ENCODE measurements at regions not wholly inside any gene's neighbourhood (a gene's known extent, or its start where the extent isn't known, plus 50 kb on each side); places are given as distances from the start of the nearest gene placed in this dataset.

- no peak for DNase-seq (ENCODE audit: low spot score)
Measured at GRCh38 chr18:77985526-77986281, 736.1 kb downstream of the GALR1 start.

- DNase-seq (ENCODE audit: low spot score): no peak
Measured at GRCh38 chr18:77990131-77990530, 740.5 kb downstream of the GALR1 start.

DNA sequence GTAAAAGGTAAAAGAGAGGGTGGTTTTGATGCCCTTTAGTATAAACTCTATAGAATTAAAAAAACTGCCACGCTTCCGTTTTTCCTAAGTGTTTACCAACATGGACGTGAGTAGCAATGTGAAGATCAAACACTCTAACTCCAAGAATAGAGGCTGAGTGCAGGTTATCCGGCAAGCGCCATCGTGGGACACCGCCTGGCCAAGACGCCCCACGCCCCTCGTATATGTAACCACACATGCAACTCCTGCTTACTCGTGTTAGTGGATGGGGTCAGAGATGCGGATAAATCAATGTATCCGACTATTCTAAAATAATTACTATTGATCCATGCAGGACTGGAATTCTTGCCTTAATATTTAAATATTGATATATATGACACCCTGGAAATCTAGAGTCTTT, 741.3 kb downstream of the GALR1 start:
- no peak for DNase-seq (ENCODE audit: low spot score)

DNA sequence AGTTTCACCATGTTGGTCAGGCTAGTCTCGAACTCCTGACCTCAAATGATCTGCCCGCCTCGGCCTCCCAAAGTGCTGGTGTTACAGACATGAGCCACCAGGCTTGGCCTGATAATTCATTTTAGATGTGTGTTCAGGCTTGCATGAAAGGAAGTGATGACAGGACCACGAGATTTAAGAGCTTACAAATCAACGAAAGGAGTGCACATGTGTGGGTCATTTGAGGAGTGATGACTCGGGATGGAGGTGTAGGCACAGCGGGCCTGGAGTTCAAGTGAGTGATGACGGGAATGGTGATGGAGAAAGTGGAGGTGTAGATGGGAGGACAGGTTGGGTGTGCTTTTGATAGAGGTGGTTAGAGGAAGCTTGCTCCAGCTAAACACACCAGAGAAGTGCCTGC, 742.4 kb downstream of the GALR1 start:
- DNase-seq (ENCODE audit: low spot score): no peak

- no peak for DNase-seq (ENCODE audit: low spot score)
Measured at GRCh38 chr18:77993188-77993981, 743.7 kb downstream of the GALR1 start.

GRCh38 chr18:77995593-77995992, 745.9 kb downstream of the GALR1 start:
- DNase-seq (ENCODE audit: low spot score): no peak

DNA sequence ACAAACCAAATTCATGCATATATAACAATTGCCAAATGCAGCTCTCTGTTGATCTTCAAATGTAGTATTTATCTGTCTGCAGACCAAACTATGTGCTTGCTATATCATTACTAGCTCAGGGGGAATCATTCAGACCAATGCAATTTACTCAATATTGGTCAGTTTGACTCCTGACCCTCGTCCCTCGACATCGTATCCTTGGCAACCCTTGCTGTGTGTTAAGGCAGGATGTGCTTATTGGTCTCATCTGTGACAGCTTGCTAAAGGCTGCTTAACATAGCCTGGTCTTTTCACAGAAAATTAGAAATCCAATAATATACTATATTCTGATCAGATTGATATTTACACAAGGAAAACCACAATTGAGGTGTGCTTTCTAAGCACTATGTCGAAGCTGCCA, 747.1 kb downstream of the GALR1 start:
- no peak for DNase-seq (ENCODE audit: low spot score)

- DNase-seq (ENCODE audit: low spot score): no peak
Measured at GRCh38 chr18:78001811-78002210, 752.2 kb downstream of the GALR1 start.

DNA sequence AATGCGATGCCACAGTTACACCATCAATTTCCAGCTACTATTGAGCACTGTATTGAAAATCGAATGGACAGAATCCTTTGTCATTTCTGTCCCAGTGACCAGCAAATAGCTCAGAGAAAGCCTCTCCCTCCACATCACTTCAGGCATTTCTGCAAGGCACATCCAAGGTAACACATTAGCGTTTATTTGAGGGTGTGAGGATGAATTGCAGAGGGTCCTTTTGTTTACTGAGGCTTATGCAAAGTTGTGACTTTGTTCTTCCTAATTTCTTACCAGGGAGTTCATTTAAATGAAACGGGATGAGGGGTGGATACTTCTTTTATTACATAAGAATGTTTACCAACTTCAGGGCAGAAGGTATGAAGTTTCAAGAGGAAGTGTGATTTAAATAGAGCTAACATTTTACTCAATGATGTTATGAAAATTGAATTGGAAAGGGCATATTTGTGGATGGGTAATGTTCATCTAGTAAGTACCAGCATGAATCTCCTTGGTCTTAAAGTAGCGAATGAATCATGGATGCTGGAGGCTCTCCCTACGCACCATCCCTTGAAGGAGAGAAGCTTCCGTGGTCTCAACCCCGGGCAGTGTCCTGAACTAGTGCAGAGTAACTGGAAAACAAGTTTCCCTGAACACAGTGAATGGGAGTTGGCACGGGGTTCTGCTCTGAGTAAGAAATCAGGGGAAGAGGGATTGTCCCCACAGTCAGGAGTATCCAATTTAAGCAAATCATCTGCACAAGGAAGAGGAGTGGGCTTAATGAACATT, 756.5 kb downstream of the GALR1 start:
- DNase-seq (ENCODE audit: low spot score): no peak

- DNase-seq (ENCODE audit: low spot score): no peak
Measured at GRCh38 chr18:78006774-78007260, 757.2 kb downstream of the GALR1 start.

DNA sequence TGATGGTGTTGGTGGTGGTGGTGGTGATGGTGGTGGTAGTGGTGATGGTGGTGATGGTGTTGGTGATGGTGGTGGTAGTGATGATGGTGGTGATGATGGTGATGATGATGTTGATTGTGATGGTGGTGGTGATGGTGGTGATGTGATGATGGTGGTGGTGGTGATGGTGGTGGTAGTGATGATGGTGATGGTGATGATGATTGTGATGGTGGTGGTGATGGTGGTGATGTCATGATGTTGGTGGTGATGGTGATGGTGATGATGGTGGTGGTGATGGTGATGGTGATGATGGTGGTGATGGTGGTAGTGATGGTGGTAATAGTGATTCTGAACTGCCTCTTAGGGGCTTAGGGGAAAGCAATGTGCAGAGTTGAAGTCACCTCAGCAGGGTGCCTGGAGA, 760.7 kb downstream of the GALR1 start:
- DNase-seq (ENCODE audit: low spot score): no peak

GRCh38 chr18:78017869-78018268, 768.2 kb downstream of the GALR1 start:
- no peak for DNase-seq (ENCODE audit: low spot score)

DNA sequence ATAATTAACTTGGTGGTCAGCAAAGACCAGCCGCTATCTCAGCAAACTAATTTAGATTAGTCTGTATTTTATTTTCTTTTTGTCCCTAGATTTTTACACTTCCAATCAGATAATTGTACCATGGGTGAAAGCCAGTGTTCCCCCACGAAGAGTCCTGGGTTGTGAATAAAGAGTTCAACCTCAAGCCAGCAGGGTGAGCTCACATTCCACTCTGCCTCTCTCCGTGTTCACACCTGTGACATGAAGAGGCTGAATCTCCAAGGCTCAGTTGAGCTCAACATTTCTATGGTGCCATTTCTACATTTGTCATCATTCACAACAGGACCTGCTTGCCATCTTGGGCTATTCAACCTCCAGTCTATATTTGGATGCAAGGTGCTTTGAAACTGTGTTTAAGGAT, 771.5 kb downstream of the GALR1 start:
- DNase-seq (ENCODE audit: low spot score): no peak

DNA sequence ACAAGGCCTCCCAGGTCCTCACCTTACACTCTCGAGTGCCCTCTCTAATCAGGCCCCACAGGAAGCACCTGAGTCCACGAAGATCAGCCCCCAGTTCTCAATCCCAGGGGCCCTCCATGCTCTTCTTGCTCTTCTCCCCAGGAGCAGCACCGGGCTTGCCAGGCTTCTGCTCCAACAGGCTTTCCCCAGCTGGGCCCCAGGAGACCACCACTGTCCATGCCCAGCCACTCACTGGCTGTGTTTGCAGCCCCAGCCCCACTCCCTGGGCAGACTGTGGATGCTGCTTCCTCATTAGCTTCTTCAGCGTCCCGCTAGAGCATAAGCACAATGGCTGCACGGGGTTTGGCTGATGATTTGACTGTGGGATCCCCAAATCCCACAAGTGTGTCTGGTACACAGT, 781.9 kb downstream of the GALR1 start:
- DNase-seq (ENCODE audit: low spot score): no peak

- no peak for DNase-seq (ENCODE audit: low spot score)
Measured at GRCh38 chr18:78031991-78032390, 782.3 kb downstream of the GALR1 start.

DNA sequence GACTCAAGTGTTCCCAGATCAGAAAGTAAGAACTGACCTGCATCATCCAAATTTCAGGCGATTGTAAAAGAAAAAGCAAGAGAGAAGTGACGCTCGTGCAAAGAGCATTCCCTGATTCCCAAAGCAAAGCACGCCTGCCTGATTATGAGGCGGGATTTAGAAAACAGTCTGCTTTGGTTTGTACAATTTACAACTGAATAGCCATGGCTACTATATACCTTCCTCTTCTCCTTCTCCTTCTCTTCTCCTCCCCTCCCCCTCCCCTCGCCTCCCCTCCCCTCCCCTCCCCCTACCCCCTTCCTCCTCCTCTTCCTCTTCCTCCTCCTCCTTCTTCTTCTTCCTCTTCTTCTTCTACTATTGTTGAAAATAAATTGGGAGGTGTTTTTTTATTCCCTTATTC, 782.9 kb downstream of the GALR1 start:
- no peak for DNase-seq (ENCODE audit: low spot score)

DNA sequence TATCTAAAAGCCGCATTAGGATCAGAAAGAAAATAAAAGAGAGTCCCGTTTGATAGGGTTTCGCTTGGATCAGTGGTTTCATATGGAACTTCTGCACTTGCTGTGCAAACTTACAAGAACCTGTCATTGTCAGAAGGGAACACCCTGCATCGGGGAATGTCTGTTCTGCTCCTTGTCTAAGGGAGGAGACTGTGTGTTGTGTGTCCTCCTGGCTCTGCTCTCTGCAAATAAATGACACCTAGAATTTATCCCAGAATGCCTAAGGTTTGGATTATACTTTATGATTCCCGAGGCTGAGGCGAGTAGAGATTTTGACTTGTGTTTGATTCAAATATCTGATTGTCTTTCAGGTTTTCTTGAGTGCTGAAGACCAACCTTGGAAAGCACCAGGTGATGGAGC, 785.1 kb downstream of the GALR1 start:
- no peak for DNase-seq (ENCODE audit: low spot score)

DNA sequence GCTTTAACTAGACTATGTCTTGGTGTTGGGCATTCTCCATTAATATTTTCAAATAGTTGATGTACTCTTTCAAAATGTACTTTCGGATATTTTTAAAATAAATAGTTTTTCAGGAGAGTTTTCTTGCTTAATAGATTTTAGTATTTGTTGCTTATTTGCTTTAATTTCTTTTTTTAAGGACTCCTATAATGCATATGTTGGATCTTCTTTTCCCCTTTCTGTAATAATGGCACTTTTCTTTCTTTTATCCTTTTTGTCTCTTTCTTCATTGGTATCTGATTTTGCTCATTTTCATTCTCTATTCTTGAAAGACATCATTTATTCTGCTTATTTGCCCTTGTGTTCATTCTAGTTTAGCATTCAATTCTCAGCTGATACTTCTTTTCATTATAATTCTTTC, 791.6 kb downstream of the GALR1 start:
- no peak for DNase-seq (ENCODE audit: low spot score)

DNA sequence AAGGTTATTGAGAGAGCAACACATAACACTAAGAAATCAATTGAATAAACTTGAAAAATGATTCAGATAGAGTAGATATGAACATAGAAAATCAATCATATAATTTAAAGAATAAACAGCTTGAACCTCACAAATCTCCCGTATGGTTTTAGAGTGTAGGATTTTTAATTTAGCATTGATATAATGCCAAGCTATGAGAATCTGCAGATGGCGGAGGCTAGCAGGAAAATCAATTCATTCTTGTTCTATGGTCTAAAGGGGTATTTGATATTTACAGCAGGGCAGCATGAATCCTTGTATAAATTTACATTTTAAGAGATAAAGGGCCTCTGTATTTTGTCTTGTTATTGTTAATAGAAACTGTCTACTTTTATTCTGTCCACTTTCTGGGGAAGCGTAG, 797.0 kb downstream of the GALR1 start:
- DNase-seq (ENCODE audit: low spot score): no peak

- DNase-seq (ENCODE audit: low spot score): no peak
Measured at GRCh38 chr18:78049281-78049680, 799.6 kb downstream of the GALR1 start.

- DNase-seq (ENCODE audit: low spot score): no peak
Measured at GRCh38 chr18:78054801-78055200, 805.2 kb downstream of the GALR1 start.

DNA sequence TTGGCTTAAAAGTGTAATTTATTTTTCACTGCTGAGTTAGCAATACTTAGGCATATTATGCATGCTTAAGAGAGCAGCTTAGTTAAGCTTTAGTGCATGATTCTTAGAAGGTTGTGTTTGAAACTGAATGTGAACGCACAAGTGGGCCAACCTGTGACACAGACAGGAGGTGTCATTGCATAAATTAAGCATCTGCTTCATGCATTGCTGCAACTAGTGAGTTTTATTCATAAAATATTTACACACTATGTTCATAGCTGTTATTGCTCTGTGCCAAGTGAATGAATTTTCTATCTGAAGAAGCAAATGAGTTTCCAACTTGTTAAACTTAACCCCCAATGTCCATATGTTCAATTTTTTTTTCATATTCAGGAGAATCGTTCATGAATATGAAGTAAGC, 806.4 kb downstream of the GALR1 start:
- no peak for DNase-seq (ENCODE audit: low spot score)

All from germinal center (tissue), 1 donor.